ENCODE measurements at regions not wholly inside any gene's neighbourhood (a gene's known extent, or its start where the extent isn't known, plus 50 kb on each side); places are given as distances from the start of the nearest gene placed in this dataset.

- H3K36me3 ChIP-seq = peaks cover 0 to 10% (median 0%) of the 10 kb centered on the region in 3 donors
- 85 to 91% methylated on average over 4 of the region's 4 CpGs for WGBS, 2 donors
- H3K4me3 ChIP-seq = no peak overlapping the region
- no peak for DNase-seq
- no peaks in the 10 kb centered on the region for H3K9me3 ChIP-seq
- intact Hi-C loops (cut with DNase I) = no loop called here
- no peaks in the 10 kb centered on the region for H3K27me3 ChIP-seq
- no peak for TF ChIP-seq POLR2A (IDR thresholded peaks at IDR 0.05)
- no peak for TF ChIP-seq CTCF (IDR thresholded peaks at IDR 0.05)
- H3K4me1 ChIP-seq = no peaks in the 10 kb centered on the region
- no peak overlapping the region for H3K27ac ChIP-seq
These were observed 133.3 kb upstream of the PWP1 start for GRCh38 chr12:107552263-107552662.

- Histone ChIP-seq H3K9me3 (no peaks in the 10 kb centered on the region), H3K4me3 (no peak overlapping the region), H3K4me1 (no peaks in the 10 kb centered on the region), H3K27ac (no peak overlapping the region), H3K36me3 (peaks cover 0 to 1% (median 0%) of the 10 kb centered on the region in 3 donors), H3K27me3 (no peaks in the 10 kb centered on the region)
- no peak for DNase-seq
- WGBS, 2 donors = 83 to 87% methylated on average over 4 of the region's 4 CpGs
- intact Hi-C loops (cut with DNase I) = no loop called here
- TF ChIP-seq POLR2A (IDR thresholded peaks at IDR 0.05) (no peak), CTCF (IDR thresholded peaks at IDR 0.05) (no peak)
These were observed 132.3 kb upstream of the PWP1 start for GRCh38 chr12:107553211-107553765.

DNA sequence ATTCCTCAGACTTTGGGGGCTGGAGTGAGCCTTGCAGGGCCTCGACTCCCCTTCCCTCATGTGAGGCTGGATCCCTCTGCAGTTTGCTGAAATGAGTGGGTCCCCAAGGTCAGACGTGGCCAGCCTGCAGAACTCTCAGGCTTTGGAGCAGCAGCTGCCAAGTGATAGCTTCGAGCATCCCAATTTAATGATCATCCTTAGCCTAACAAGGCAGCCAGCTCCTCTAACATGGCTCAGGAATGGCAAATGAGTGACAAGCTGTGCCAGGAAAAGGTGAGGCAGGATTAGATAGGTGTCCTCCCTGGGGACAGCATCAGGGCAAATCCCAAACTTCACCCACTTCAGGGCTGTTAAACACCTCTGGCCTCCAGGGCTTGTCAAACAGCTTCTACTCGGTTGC, 130.7 kb upstream of the PWP1 start:
- H3K4me1 ChIP-seq = peaks cover 0 to 14% (median 0%) of the 10 kb centered on the region in 3 donors
- WGBS, 2 donors = 71 to 100% methylated on average over 1 of the region's 4 CpGs
- TF ChIP-seq CTCF (IDR thresholded peaks at IDR 0.05) (no peak), POLR2A (IDR thresholded peaks at IDR 0.05) (no peak)
- no peaks in the 10 kb centered on the region for H3K36me3 ChIP-seq
- no peak for DNase-seq
- no peaks in the 10 kb centered on the region for H3K9me3 ChIP-seq
- no peak overlapping the region for H3K27ac ChIP-seq
- intact Hi-C loops (cut with DNase I) = no loop called here
- H3K4me3 ChIP-seq = no peak overlapping the region
- no peaks in the 10 kb centered on the region for H3K27me3 ChIP-seq

GRCh38 chr12:107557026-107557425, 128.6 kb upstream of the PWP1 start:
- peaks cover 0 to 28% (median 0%) of the 10 kb centered on the region in 3 donors for H3K4me1 ChIP-seq
- TF ChIP-seq POLR2A (IDR thresholded peaks at IDR 0.05) = no peak
- no peak for TF ChIP-seq CTCF (IDR thresholded peaks at IDR 0.05)
- H3K27ac ChIP-seq = no peak overlapping the region

DNA sequence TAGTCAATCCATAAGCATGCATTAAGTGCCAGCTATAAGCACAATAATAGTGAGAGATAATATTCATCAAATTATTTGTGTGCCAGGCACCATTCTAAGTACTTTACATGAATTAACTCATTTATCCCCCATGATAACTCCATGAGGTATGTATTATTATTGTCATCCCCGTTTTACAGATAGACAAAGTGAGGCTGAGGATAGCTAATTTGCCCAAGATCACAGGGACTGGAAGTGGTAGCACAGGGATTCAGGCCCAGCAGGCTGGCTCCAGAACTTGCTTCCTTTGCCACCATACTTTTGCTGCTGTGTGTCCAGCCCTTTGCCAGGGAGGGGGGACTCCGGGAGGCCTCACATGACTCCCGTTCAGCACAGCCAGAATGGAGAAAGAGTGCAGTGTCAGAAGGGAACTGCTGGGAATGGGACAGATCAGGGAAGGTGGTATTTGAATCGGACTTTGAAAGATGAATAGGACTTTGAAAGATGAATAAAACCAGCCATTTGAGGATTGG, 128.0 kb upstream of the PWP1 start:
- TF ChIP-seq CTCF (IDR thresholded peaks at IDR 0.05) (no peak), POLR2A (IDR thresholded peaks at IDR 0.05) (no peak)
- Histone ChIP-seq H3K4me3 (no peak overlapping the region), H3K27me3 (no peaks in the 10 kb centered on the region), H3K27ac (no peak overlapping the region), H3K9me3 (no peaks in the 10 kb centered on the region), H3K36me3 (no peaks in the 10 kb centered on the region), H3K4me1 (peaks cover 0 to 28% (median 0%) of the 10 kb centered on the region in 3 donors)
- 67 to 82% methylated on average over 2 to 4 of the region's 4 CpGs for WGBS, 2 donors
- no peak for DNase-seq
- intact Hi-C loops (cut with DNase I) = no loop called here

More at GRCh38 chr12:107557026-107557425, 128.6 kb upstream of the PWP1 start:
- Histone ChIP-seq H3K27me3 (no peaks in the 10 kb centered on the region), H3K9me3 (no peaks in the 10 kb centered on the region), H3K36me3 (no peaks in the 10 kb centered on the region), H3K4me3 (no peak overlapping the region)
- 73 to 78% methylated on average over 5 of the region's 5 CpGs for WGBS, 2 donors
- intact Hi-C loops (cut with DNase I) = no loop called here
- DNase-seq = no peak

All from esophagus squamous epithelium (tissue), 5 donors.